K562 (cell line): ENCODE measurements at regions not wholly inside any gene's neighbourhood (a gene's known extent, or its start where the extent isn't known, plus 50 kb on each side); places are given as distances from the start of the nearest gene placed in this dataset.

Experiments
- ETV6 ChIP-seq, 3 experiments: fragments of 150-350 bp in 1 of 3; sonication (generic) in 1 of 3; formaldehyde crosslinking in 1 of 3; IDR thresholded peaks; 2 replicates each; pipeline versions ENCODE4 v1.6.1 to v1.8.0; 2014 to 2022; ENCODE audit warnings: borderline replicate concordance in 2 of 3, low read depth in 2 of 3, antibody characterized with exemption in 1 of 3, low read length in 1 of 3, mild to moderate bottlenecking in 1 of 3, missing genetic modification reagents in 1 of 3
- GTF2F1 ChIP-seq: IDR thresholded peaks from 2 replicates; pipeline ENCODE4 v1.6.1; 2011; ENCODE audit warnings: low read depth, low read length, improper control_type of control experiment
- HES1 ChIP-seq: fragments of 450-650 bp; IDR thresholded peaks from 2 replicates; pipeline ENCODE4 v1.6.1; 2016; ENCODE audit warnings: low read depth, mild to moderate bottlenecking, moderate library complexity
- KDM5B ChIP-seq: fragments of 200-600 bp; sonication (generic); IDR thresholded peaks from 2 replicates; pipeline ENCODE4 v1.6.1; 2012; ENCODE audit warnings: low read depth, mild to moderate bottlenecking, moderate library complexity, low read length, control low read depth, inconsistent platforms; ENCODE audit not compliant: insufficient replicate concordance
- MEF2A ChIP-seq: IDR thresholded peaks from 2 replicates; pipeline ENCODE4 v1.6.1; 2011; ENCODE audit warnings: low read depth, mild to moderate bottlenecking, low read length, moderate library complexity; ENCODE audit not compliant: control insufficient read depth
- NFE2L1 ChIP-seq: fragments of 450-650 bp; IDR thresholded peaks from 2 replicates; pipeline ENCODE4 v1.6.1; 2016; ENCODE audit warnings: missing genetic modification characterization, low read depth, mild to moderate bottlenecking, missing compliant biosample characterization, moderate library complexity, borderline replicate concordance
- TAF7 ChIP-seq: fragments of 450-650 bp; IDR thresholded peaks from 2 replicates; pipeline ENCODE4 v1.6.1; 2016; ENCODE audit warnings: missing genetic modification characterization, missing compliant biosample characterization
- ZFP91 ChIP-seq: sonication (generic); formaldehyde crosslinking; IDR thresholded peaks from 2 replicates; pipeline ENCODE4 v1.8.0; 2022; ENCODE audit warnings: mild to moderate bottlenecking, missing genetic modification reagents
- ZNF407 ChIP-seq: fragments of 450-650 bp; IDR thresholded peaks from 2 replicates; pipeline ENCODE4 v1.6.1; 2016; ENCODE audit warnings: low read depth
- ZNF584 ChIP-seq: fragments of 200-800 bp; sonication (Bioruptor generic); IDR thresholded peaks from 2 replicates; pipeline ENCODE4 v1.6.1; 2016; ENCODE audit warnings: low read depth, mild to moderate bottlenecking, missing genetic modification characterization, missing compliant biosample characterization
- ZNF609 ChIP-seq: sonication (generic); formaldehyde crosslinking; IDR thresholded peaks from 2 replicates; pipeline ENCODE4 v1.8.1; 2023; ENCODE audit warnings: missing genetic modification reagents, mild to moderate bottlenecking, borderline replicate concordance

- no peak for TF ChIP-seq ZNF407
- no peak for TF ChIP-seq GTF2F1
- no peak for TF ChIP-seq ZFP91 (CRISPR knock-in tag)
- TF ChIP-seq TAF7 (tag): no peak
- no peak for TF ChIP-seq ZNF584
- no peak for TF ChIP-seq ETV6 (IDR thresholded peaks at IDR 0.05; ENCODE audit: borderline replicate concordance in 1 of 2, low read depth in 2 of 2, low read length in 1 of 2)
- TF ChIP-seq ETV6 (CRISPR knock-in tag; IDR thresholded peaks at IDR 0.05; ENCODE audit: borderline replicate concordance): no peak
- TF ChIP-seq KDM5B: no peak
- no peak for TF ChIP-seq NFE2L1 (tag)
- TF ChIP-seq MEF2A: no peak
- no peak for TF ChIP-seq ZNF609
- TF ChIP-seq HES1: no peak
These were observed 375.7 kb upstream of the CAMK1G start (continued) for GRCh38 chr1:209207701-209208286.
